GM13976 (cell line): ENCODE measurements at regions not wholly inside any gene's neighbourhood (a gene's known extent, or its start where the extent isn't known, plus 50 kb on each side); places are given as distances from the start of the nearest gene placed in this dataset.

Experiments used
- DNase-seq: peaks from one replicate; pipeline ENCODE4 v3.0.0; 2012; ENCODE audit warnings: low spot score
- in situ Hi-C: fragments of 300-500 bp; cut with MboI; formaldehyde crosslinking; loops from one replicate; pipeline ENCODE4 v1.12.0; 2022; ENCODE audit warnings: low sequenced_read_pairs, mixed read lengths, inconsistent platforms; ENCODE audit not compliant: unreplicated experiment
- TF ChIP-seq, protein P1 (sequence below): IDR thresholded peaks from 2 replicates; pipeline ENCODE4 v1.5.1; 2012; ENCODE audit warnings: borderline replicate concordance, mild to moderate bottlenecking; ENCODE audit not compliant: insufficient read depth; ENCODE audit errors: extremely low read depth, missing control alignments, control extremely low read depth

DNA sequence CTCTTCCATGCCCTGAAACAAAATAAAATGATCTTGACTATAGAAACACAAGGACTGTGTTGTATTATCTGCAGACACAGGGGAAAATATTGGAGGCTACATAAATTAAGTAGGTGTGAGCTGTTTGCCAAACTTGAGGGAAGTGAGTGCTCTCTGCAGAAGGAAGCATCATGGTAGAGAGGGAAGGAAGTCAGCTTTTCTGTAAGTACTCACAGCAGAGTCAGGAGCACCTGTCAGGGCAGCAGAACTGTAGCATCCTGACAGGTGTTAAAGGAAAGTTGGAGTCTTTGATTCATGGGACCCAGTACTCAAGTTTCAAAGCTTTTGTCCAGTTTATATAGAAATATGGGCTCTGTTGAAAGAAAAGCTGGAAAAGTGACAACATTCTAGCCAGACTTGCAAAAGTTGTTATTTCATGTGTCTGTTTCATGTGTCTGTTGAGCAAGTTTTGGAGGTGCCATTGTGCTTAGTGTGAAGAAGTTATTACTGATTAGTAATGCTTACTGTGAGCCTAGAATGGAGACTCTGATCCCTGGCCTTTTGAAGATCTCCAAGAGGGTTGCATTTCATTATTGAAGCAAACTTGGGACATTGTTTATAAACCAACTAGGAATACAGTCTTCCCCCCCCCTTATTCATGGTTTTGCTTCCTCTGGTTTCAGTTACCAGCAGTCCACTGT, 194.7 kb downstream of the SPATA31D1 start:
- TF ChIP-seq, protein P1, sequence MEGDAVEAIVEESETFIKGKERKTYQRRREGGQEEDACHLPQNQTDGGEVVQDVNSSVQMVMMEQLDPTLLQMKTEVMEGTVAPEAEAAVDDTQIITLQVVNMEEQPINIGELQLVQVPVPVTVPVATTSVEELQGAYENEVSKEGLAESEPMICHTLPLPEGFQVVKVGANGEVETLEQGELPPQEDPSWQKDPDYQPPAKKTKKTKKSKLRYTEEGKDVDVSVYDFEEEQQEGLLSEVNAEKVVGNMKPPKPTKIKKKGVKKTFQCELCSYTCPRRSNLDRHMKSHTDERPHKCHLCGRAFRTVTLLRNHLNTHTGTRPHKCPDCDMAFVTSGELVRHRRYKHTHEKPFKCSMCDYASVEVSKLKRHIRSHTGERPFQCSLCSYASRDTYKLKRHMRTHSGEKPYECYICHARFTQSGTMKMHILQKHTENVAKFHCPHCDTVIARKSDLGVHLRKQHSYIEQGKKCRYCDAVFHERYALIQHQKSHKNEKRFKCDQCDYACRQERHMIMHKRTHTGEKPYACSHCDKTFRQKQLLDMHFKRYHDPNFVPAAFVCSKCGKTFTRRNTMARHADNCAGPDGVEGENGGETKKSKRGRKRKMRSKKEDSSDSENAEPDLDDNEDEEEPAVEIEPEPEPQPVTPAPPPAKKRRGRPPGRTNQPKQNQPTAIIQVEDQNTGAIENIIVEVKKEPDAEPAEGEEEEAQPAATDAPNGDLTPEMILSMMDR, result no peak
- DNase-seq, result no peak
- in situ Hi-C loops, result no loop called here

DNA sequence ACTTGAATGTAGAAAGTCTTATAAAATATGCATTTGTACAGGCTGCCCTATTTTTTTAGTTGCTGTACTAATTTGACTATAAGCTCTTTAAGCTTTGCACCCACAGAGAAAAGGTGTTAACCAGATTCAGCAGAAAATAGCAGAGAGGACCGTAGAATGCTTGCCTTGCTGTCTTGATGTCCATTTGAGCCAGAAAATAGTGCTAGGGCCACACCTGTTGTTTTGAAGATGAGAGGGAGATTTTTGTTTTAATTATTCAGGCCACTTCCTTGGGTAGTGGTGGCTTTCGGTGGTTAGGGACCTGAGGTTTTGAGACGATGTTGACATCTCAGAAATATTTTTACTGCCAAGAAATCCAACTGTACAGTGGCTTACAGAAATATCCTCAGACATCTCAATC, 196.0 kb downstream of the SPATA31D1 start:
- TF ChIP-seq, protein P1, result no peak
- in situ Hi-C loops, result no loop called here

DNA sequence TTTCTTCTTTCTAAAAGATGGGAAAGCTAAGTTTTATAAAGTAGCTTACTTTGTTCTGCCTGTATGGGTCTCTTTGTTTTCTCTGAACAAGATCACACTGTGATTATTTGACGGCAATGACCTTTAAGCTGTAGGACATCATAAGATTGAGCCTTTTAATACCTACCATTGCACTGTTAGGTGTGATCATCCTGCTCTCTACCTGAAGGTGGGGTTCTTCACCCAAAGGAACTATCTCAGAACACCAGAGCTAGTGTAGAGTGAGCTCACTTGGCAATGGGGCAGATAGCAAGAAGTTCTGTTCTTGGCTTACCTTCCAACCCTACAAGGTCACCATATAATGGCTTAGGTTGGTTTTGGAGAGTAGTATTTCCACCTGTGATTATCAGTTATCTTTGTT, 200.2 kb downstream of the SPATA31D1 start:
- TF ChIP-seq, protein P1, result no peak
- no peak for DNase-seq
- in situ Hi-C loops, result no loop called here

More for the DNA sequence above, 196.0 kb downstream of the SPATA31D1 start:
- no peak for DNase-seq

DNA sequence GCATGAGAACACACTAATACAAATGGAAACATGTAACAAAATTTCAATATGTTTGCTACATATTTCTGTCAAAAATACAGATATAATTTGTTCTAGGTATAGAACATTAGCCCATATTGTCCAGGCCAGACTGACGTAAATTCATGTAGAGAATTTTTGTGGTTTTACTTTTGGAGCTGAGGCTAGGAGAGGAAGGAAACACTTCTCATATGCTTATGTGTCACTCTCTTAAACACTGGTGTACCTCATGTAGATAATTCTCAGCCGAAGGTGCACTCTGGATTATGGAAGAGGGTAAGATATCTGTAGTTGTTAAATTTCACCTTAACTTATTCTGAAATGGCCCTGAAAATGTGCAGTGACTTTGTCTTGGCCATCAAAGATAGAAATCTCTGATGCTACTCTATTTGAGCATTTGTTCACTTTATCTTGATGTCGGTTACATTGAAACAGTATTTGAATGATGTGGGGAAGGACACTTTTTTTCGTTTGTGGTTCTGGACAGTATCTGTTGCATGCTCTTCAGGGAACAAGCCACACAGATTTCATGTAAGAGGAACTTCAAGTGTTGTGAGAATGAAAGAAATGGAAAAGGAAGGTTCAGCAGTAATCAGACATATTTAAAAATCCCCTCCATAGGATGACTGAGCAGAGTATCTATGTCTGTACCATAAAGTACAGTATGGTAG, 202.7 kb downstream of the SPATA31D1 start:
- in situ Hi-C loops, result no loop called here
- TF ChIP-seq, protein P1, result no peak
- DNase-seq, result no peak

DNA sequence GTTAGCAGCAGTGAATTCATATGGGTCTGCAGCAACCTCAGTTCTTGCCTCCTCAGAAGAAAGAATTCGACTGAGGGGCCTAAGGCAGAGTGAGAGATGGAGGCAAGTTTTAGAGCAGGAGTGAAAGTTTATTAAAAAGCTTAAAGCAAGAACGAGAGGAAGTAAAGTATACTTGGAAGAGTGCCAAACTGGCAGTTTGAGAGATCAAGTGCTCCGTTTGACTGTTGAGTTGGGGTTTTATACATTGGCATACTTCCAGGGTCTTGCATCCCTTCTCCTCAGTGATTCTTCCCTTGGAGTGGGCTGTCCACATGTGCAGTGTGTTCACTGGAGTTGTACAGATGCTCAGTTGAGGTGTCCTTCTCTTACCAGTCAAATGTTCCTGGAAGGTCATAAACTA, 203.6 kb downstream of the SPATA31D1 start:
- in situ Hi-C loops, result no loop called here
- DNase-seq, result no peak
- TF ChIP-seq, protein P1, result no peak

DNA sequence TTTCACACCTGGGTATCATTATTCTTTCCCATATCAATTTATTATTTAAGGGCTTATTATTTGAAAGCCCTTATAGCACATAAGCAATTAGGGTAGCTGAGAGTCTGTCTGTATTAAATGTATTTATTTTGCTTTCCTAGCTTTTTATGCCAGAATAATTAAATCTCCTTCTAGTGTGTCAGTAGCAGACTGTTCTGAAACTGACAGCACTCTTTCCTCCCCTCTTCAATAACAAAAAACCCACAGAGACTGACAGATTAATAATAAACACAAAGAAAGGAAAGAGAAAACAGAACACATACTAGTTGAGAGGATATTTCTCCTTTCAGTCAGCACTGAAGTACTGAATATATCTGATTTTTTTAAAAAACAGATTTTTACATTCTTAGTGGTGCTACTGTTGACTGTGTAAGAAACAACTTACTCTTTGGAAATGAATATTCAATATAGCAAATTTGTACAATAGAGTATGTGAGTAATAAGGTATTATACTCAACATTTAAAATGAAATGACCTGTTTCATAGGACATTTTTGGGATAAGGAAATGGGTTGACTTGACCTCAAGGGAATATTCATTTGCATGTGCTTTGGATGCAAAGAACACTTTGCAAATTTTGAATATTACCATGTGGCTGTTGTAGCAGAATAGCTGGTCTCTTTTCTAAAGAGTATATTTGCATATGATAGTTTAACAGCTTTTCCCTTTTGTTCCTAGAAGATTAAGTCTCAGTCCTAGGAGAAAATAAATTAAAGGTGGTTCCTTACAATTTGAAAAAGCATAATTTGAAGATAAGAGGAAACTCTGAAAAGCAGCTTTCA, 208.3 kb downstream of the SPATA31D1 start:
- TF ChIP-seq, protein P1, result no peak
- no peak for DNase-seq

More for the DNA sequence above, 208.3 kb downstream of the SPATA31D1 start:
- in situ Hi-C loops, result no loop called here
